ENCODE measurements at regions not wholly inside any gene's neighbourhood (a gene's known extent, or its start where the extent isn't known, plus 50 kb on each side); places are given as distances from the start of the nearest gene placed in this dataset.

DNA sequence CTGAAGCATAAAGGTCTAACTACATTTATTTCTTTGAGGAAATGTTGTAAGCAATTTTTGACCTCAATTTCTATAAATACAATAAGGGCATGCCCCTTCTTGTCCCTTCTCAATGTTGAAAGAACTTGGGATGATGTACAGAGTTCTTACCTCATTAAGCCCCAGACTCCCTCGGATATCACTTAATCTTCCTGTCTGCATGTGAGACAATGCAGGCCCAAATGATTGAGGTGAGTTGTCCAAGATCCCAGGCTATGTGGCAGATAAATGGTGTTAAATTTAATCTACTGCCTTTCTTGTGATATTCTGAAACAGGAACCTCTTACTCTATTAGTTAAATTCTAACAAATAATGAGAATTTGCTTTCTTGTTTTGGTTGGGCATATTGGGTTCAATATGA is 1073.4 kb upstream of the GYPC start:
- no peak for TF ChIP-seq ATF3 (IDR thresholded peaks at IDR 0.05)
- TF ChIP-seq, protein P1, sequence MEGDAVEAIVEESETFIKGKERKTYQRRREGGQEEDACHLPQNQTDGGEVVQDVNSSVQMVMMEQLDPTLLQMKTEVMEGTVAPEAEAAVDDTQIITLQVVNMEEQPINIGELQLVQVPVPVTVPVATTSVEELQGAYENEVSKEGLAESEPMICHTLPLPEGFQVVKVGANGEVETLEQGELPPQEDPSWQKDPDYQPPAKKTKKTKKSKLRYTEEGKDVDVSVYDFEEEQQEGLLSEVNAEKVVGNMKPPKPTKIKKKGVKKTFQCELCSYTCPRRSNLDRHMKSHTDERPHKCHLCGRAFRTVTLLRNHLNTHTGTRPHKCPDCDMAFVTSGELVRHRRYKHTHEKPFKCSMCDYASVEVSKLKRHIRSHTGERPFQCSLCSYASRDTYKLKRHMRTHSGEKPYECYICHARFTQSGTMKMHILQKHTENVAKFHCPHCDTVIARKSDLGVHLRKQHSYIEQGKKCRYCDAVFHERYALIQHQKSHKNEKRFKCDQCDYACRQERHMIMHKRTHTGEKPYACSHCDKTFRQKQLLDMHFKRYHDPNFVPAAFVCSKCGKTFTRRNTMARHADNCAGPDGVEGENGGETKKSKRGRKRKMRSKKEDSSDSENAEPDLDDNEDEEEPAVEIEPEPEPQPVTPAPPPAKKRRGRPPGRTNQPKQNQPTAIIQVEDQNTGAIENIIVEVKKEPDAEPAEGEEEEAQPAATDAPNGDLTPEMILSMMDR (IDR thresholded peaks at IDR 0.05; ENCODE audit: low read depth, low read length, missing input control): no peak
- no peak for TF ChIP-seq EGR1 (IDR thresholded peaks at IDR 0.05; ENCODE audit: low read depth in 2 of 2)
- TF ChIP-seq, protein P2, sequence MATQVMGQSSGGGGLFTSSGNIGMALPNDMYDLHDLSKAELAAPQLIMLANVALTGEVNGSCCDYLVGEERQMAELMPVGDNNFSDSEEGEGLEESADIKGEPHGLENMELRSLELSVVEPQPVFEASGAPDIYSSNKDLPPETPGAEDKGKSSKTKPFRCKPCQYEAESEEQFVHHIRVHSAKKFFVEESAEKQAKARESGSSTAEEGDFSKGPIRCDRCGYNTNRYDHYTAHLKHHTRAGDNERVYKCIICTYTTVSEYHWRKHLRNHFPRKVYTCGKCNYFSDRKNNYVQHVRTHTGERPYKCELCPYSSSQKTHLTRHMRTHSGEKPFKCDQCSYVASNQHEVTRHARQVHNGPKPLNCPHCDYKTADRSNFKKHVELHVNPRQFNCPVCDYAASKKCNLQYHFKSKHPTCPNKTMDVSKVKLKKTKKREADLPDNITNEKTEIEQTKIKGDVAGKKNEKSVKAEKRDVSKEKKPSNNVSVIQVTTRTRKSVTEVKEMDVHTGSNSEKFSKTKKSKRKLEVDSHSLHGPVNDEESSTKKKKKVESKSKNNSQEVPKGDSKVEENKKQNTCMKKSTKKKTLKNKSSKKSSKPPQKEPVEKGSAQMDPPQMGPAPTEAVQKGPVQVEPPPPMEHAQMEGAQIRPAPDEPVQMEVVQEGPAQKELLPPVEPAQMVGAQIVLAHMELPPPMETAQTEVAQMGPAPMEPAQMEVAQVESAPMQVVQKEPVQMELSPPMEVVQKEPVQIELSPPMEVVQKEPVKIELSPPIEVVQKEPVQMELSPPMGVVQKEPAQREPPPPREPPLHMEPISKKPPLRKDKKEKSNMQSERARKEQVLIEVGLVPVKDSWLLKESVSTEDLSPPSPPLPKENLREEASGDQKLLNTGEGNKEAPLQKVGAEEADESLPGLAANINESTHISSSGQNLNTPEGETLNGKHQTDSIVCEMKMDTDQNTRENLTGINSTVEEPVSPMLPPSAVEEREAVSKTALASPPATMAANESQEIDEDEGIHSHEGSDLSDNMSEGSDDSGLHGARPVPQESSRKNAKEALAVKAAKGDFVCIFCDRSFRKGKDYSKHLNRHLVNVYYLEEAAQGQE (IDR thresholded peaks at IDR 0.05): no peak
- TF ChIP-seq ZBTB33 (IDR thresholded peaks at IDR 0.05): no peak
